ENCODE measurements at regions not wholly inside any gene's neighbourhood (a gene's known extent, or its start where the extent isn't known, plus 50 kb on each side); places are given as distances from the start of the nearest gene placed in this dataset.

DNA sequence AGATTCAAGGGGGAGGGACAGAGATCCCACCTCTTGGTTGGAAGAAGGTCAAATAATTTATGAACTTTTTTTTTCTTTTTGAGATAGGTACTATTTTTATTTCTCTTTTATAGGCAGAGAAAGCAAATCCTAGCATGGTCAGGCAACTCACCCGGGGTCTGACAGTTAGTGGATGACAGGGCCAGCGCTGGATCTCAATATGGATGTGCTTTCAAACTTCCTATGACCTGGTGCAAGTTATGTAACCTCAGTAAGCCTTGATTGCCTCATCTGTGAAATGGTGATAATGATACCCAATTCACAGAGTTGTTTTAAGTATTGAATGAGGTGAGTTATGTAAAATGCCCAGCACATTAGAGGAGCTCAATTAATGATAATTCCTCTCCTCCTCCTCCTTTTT lies 86.8 kb upstream of the MEF2A start:
- no peak for TF ChIP-seq POLR2A (IDR thresholded peaks at IDR 0.05)
- TF ChIP-seq CTCF (IDR thresholded peaks at IDR 0.05) = no peak
